Endodermal cell (in vitro differentiated cells): ENCODE measurements at regions not wholly inside any gene's neighbourhood (a gene's known extent, or its start where the extent isn't known, plus 50 kb on each side); places are given as distances from the start of the nearest gene placed in this dataset.

Source experiments
- DNase-seq: peaks from one replicate; pipeline ENCODE4 v3.0.0-alpha.2; 2017
- H3K27ac ChIP-seq: 2 replicates; pipeline ENCODE4 v1.5.1; 2013; ENCODE audit warnings: mild to moderate bottlenecking, low read depth, low read length, moderate library complexity
- H3K27me3 ChIP-seq: 2 replicates; pipeline ENCODE4 v1.6.1; 2013; ENCODE audit warnings: mild to moderate bottlenecking, low read length, moderate library complexity; ENCODE audit not compliant: insufficient read depth, control insufficient read depth, poor library complexity, severe bottlenecking
- H3K36me3 ChIP-seq: 2 replicates; pipeline ENCODE4 v1.7.0; 2013; ENCODE audit warnings: mild to moderate bottlenecking, low read length, moderate library complexity; ENCODE audit not compliant: control insufficient read depth, insufficient read depth
- H3K4me1 ChIP-seq: one replicate; pipeline ENCODE4 v1.7.0; 2013; ENCODE audit warnings: low read length; ENCODE audit not compliant: control insufficient read depth, insufficient read depth
- H3K4me3 ChIP-seq: 2 replicates; pipeline ENCODE4 v1.5.1; 2013; ENCODE audit warnings: mild to moderate bottlenecking, low read length, moderate library complexity
- H3K9ac ChIP-seq: 2 replicates; pipeline ENCODE4 v1.6.1; 2013; ENCODE audit warnings: mild to moderate bottlenecking, low read length, moderate library complexity; ENCODE audit not compliant: poor library complexity, severe bottlenecking; ENCODE audit errors: extremely low read depth
- H3K9me3 ChIP-seq: 2 replicates; pipeline ENCODE4 v1.6.1; 2013; ENCODE audit warnings: mild to moderate bottlenecking, low read length, moderate library complexity; ENCODE audit not compliant: control insufficient read depth
- H3K27ac Mint-ChIP-seq: 2 replicates; pipeline ENCODE4 v1.8.0; 2020; ENCODE audit warnings: mixed read lengths
- H3K27me3 Mint-ChIP-seq: 2 replicates; pipeline ENCODE4 v1.8.0; 2021; ENCODE audit warnings: mild to moderate bottlenecking, mixed read lengths; ENCODE audit not compliant: insufficient read depth
- H3K36me3 Mint-ChIP-seq: 2 replicates; pipeline ENCODE4 v1.8.0; 2020; ENCODE audit warnings: low read depth, mixed read lengths
- H3K4me1 Mint-ChIP-seq: 2 replicates; pipeline ENCODE4 v1.8.0; 2020; ENCODE audit warnings: mixed read lengths
- H3K4me3 Mint-ChIP-seq: 2 replicates; pipeline ENCODE4 v1.8.0; 2020; ENCODE audit warnings: mild to moderate bottlenecking, moderate library complexity, mixed read lengths
- H3K9me3 Mint-ChIP-seq: 2 replicates; pipeline ENCODE4 v1.8.0; 2020; ENCODE audit warnings: mild to moderate bottlenecking, mixed read lengths
- CTCF ChIP-seq: fragments of 200-600 bp; sonication (generic); conservative IDR thresholded peaks from 2 replicates; pipeline ENCODE4 v1.5.0; 2021; ENCODE audit warnings: antibody characterized with exemption, mild to moderate bottlenecking
- WGBS, 2 experiments: methylation state at CpG; one replicate each; pipeline versions ENCODE4 v1.1.5 to v1.1.7; 2013; ENCODE audit warnings: missing lambda C conversion rate in 2 of 2, mixed read lengths in 1 of 2; ENCODE audit not compliant: insufficient coverage in 1 of 2, insufficient read length in 1 of 2; 5-methylcytosine and 5-hydroxymethylcytosine counted together

GRCh38 chr2:172667581-172668325 is 67.9 kb upstream of the RAPGEF4 start:
- H3K36me3 Mint-ChIP-seq: no peaks in the 10 kb centered on the region
- H3K9ac ChIP-seq: no peak overlapping the region
- no peaks in the 10 kb centered on the region for H3K27me3 ChIP-seq
- H3K27ac ChIP-seq: no peak overlapping the region
- H3K9me3 ChIP-seq: peaks cover 4% of the 10 kb centered on the region
- no peak overlapping the region for H3K4me3 Mint-ChIP-seq
- H3K27ac Mint-ChIP-seq: no peak overlapping the region
- no peak for TF ChIP-seq CTCF
- H3K36me3 ChIP-seq: no peaks in the 10 kb centered on the region
- no peaks in the 10 kb centered on the region for H3K4me1 Mint-ChIP-seq
- DNase-seq: no peak
- H3K9me3 Mint-ChIP-seq: peaks cover 5% of the 10 kb centered on the region
- 86 to 91% methylated on average over 3 of the region's 3 CpGs for WGBS, 2 experiments
- peaks cover 2% of the 10 kb centered on the region for H3K27me3 Mint-ChIP-seq
- no peaks in the 10 kb centered on the region for H3K4me1 ChIP-seq
- no peak overlapping the region for H3K4me3 ChIP-seq

GRCh38 chr2:172671501-172671900 is 64.1 kb upstream of the RAPGEF4 start:
- Histone ChIP-seq H3K9ac (no peak overlapping the region), H3K4me1 (no peaks in the 10 kb centered on the region), H3K27ac (no peak overlapping the region), H3K27me3 (no peaks in the 10 kb centered on the region), H3K4me3 (no peak overlapping the region), H3K9me3 (peaks cover 6% of the 10 kb centered on the region), H3K36me3 (no peaks in the 10 kb centered on the region)
- H3K4me1 Mint-ChIP-seq: no peaks in the 10 kb centered on the region
- no peak for TF ChIP-seq CTCF
- no peak overlapping the region for H3K27ac Mint-ChIP-seq
- H3K27me3 Mint-ChIP-seq: peaks cover 20% of the 10 kb centered on the region
- H3K36me3 Mint-ChIP-seq: no peaks in the 10 kb centered on the region
- H3K4me3 Mint-ChIP-seq: no peak overlapping the region
- WGBS, 2 experiments: 94% methylated on average over 1 of the region's 1 CpG; no CpG with 5 or more reads in 1 of the 2 experiments
- no peaks in the 10 kb centered on the region for H3K9me3 Mint-ChIP-seq
- DNase-seq: no peak

GRCh38 chr2:172672114-172672513 is 63.5 kb upstream of the RAPGEF4 start:
- no peaks in the 10 kb centered on the region for H3K4me1 ChIP-seq
- no peak for DNase-seq
- no peak overlapping the region for H3K27ac Mint-ChIP-seq

More at GRCh38 chr2:172672114-172672513, 63.5 kb upstream of the RAPGEF4 start:
- TF ChIP-seq CTCF: no peak
- Mint-ChIP-seq H3K4me1 (no peaks in the 10 kb centered on the region), H3K9me3 (no peaks in the 10 kb centered on the region), H3K36me3 (no peaks in the 10 kb centered on the region), H3K4me3 (no peak overlapping the region), H3K27me3 (peaks cover 20% of the 10 kb centered on the region)
- H3K9me3 ChIP-seq: peaks cover 6% of the 10 kb centered on the region
- H3K9ac ChIP-seq: no peak overlapping the region
- H3K27ac ChIP-seq: no peak overlapping the region
- H3K4me3 ChIP-seq: no peak overlapping the region
- no peaks in the 10 kb centered on the region for H3K27me3 ChIP-seq
- H3K36me3 ChIP-seq: no peaks in the 10 kb centered on the region
- 86% methylated on average over 1 of the region's 1 CpG; no CpG with 5 or more reads in 1 of the 2 experiments for WGBS, 2 experiments
